ENCODE measurements at regions not wholly inside any gene's neighbourhood (a gene's known extent, or its start where the extent isn't known, plus 50 kb on each side); places are given as distances from the start of the nearest gene placed in this dataset.

DNA sequence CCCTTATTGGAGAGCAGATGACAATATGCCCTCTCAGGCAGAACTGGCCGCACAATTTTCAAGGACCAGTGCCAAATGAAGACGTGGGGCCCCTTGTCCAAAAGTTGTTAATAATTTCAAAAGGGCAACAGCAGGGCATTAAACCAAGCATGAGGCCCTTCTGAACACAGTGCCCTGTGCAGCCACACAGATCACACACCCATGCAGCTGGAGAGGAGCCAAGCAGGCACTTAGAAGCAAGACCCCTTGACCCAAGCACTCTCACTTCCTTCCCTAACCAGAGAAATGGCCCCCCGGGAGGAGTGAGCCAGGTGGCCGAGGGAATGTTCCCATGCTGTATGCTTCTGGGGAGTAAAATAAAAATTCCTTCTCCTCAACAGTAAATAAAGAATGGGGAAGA, 114.0 kb upstream of the TMPO start:
- TF ChIP-seq, protein P1, sequence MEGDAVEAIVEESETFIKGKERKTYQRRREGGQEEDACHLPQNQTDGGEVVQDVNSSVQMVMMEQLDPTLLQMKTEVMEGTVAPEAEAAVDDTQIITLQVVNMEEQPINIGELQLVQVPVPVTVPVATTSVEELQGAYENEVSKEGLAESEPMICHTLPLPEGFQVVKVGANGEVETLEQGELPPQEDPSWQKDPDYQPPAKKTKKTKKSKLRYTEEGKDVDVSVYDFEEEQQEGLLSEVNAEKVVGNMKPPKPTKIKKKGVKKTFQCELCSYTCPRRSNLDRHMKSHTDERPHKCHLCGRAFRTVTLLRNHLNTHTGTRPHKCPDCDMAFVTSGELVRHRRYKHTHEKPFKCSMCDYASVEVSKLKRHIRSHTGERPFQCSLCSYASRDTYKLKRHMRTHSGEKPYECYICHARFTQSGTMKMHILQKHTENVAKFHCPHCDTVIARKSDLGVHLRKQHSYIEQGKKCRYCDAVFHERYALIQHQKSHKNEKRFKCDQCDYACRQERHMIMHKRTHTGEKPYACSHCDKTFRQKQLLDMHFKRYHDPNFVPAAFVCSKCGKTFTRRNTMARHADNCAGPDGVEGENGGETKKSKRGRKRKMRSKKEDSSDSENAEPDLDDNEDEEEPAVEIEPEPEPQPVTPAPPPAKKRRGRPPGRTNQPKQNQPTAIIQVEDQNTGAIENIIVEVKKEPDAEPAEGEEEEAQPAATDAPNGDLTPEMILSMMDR (IDR thresholded peaks at IDR 0.05): no peak
- TF ChIP-seq POLR2A (IDR thresholded peaks at IDR 0.05): no peak

All from stomach (tissue), 4 donors.